ENCODE measurements at regions not wholly inside any gene's neighbourhood (a gene's known extent, or its start where the extent isn't known, plus 50 kb on each side); places are given as distances from the start of the nearest gene placed in this dataset.

DNA sequence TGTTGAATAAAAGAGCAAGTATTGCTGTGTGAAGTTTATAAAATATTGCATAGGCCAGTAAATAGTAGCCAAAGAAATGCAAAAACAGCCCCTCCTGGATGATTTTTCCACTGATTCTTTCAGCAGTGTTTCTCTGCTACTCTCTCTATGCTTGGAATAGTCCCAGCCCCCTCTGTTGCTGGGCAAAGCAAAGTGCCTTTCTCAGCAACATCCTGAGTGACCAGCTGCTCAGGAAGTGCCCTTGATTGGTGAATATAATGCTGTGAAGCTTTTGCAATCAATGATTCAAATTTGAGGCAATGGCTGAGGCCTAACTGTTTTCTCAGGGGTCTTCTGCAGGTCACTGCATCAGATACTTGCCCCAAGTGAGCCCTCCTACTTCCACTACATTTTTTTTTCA lies 656.7 kb downstream of the ZNF674 start:
- DNase-seq (ENCODE audit: low read depth in 2 of 2, low spot score in 1 of 2) = no peak

DNA sequence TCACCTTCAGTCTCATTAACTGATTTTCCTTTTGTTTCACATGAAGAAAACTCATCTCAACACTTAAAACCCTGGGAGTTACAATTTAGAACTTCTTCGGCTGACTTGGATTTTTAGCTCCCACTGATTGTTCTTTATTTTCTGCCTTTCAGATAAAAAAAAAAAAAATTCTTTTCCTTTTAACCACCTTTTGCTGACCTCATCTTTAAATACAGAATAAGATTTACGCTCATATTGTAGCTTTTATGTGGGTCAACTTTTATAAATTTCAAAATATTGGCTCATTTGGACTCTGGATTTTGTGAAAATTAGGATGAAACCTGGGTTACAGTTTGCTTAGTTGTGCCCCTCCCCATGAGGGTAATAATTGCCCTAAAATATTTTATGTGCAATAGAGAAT lies 659.3 kb downstream of the ZNF674 start:
- no peak for DNase-seq (ENCODE audit: low read depth in 2 of 2, low spot score in 1 of 2)

GRCh38 chrX:45879512-45879911 lies 665.7 kb downstream of the ZNF674 start:
- DNase-seq (ENCODE audit: low read depth in 2 of 2, low spot score in 1 of 2) = no peak

GRCh38 chrX:45876206-45876605 lies 669.0 kb downstream of the ZNF674 start:
- DNase-seq (ENCODE audit: low read depth in 2 of 2, low spot score in 1 of 2) = no peak

DNA sequence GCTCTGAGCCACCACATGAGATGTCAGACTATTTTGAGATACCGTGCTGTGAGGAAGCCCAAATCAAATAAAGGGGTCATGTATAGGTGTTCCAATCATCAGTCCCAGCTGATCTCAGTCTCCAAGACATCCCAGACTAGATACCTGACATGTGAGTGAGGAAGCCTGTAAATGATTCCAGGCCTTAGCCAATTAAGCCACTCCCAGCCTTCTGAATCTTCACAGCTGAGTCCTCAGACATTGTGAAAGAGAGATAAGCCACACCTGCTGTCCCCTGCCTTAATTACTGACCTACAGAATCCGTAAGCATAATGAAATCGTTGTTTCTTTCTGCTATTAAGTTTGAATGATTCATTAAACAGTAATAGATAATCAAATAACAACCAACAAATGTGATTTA lies 671.4 kb downstream of the ZNF674 start:
- no peak for DNase-seq (ENCODE audit: low read depth in 2 of 2, low spot score in 1 of 2)

DNA sequence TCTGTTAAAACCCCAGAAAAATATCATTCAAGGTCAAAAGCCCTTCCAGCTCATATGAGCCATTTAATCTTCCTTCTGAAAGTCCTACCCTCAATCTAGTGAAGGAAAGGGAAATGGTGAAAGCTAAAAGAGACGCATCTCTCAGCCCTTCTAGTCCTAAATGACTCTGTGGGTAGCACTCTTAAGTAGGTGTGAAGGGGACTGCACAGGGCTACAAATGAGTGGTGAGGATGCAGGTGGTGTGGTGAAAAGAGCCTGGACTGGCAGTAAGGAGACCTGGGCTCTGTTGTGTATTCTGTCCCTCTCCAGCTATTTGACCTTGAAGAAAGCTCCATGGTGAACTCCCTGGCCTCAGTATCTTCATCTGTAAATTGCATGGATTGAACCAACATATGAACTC lies 671.8 kb upstream of the DIPK2B start:
- no peak for DNase-seq (ENCODE audit: low read depth in 2 of 2, low spot score in 1 of 2)

DNA sequence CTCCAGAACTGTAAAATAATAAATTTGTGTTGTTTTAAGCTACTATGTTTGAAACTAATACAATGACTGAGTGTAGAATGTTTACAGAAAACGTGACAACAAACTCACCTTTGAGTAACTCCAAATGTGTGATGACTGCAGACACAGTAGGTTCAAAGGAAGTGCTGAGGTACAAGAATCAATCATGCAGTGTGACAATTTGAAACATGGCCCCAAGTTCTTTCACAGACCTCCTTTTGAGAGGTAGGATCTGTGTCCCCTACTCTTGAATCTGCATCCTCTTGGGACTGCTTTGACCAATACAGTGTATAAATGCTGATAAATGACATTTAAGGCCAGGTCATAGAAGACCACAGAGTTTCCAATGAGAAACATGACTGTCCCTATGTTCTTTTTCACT lies 667.7 kb upstream of the DIPK2B start:
- DNase-seq (ENCODE audit: low read depth in 2 of 2, low spot score in 1 of 2) = no peak

DNA sequence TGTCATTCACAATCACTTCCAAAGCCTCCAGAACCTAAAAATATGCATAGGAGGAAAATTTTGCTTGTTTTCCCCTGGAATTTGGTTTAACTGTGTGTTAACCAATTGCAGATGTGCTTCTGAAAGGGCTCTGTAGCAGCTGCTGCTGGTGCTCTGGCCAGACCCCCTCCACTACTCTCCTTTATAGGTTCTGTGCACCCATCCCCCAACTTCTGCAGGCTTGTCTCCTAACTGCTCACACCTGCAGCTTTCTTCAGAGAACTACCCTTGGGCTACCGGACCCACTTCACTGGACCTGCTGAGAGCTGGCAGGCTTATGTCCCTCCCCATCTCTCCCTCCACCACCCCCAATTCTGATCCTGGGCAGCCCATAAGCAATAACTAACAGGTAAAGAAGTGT lies 662.1 kb upstream of the DIPK2B start:
- DNase-seq (ENCODE audit: low read depth in 2 of 2, low spot score in 1 of 2) = no peak

- DNase-seq (ENCODE audit: low read depth in 2 of 2, low spot score in 1 of 2) = no peak
Observed at GRCh38 chrX:45860450-45860849, 659.8 kb upstream of the DIPK2B start.

DNA sequence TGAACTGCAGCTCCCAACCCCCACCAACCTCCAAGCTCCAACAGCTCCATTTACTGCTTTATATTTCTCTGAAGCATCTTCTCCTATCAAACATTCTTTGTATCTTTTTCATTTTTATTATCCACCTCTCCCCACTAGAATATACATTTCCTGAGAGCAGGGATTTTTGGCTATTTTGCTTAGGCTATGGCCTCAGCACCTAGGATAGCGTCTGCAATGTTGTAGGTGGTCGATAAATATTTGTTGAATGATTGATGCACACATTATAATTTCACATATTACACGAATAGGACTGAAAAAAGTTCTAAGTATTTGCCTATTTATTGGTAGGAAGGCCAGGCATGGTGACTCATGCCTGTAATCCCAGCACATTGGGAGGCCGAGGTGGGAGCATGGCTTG lies 658.7 kb upstream of the DIPK2B start:
- no peak for DNase-seq (ENCODE audit: low read depth in 2 of 2, low spot score in 1 of 2)

DNA sequence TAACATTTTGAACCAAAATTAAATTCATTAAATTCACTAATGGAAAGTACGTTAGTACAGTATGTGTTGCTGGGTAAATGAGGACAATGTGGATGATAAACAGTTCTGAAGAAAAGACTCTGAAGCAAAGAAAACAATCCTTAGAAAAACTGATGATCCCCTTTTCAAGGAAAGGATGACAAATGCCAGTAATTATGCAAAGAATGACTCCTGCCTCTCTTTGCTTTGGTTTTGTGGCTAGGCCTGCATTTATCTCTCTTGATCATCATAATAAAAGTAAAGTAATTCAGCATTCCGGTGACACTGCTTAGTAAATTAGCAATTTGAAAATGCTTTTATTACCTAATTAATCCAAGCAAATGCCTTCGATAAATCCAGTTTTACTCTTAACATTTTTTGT lies 652.2 kb upstream of the DIPK2B start:
- no peak for DNase-seq (ENCODE audit: low read depth in 2 of 2, low spot score in 1 of 2)

- peak in 1 of 2 donors; percentile 41 for DNase-seq (ENCODE audit: low read depth in 2 of 2, low spot score in 1 of 2)
Observed at GRCh38 chrX:45851434-45851991, 650.8 kb upstream of the DIPK2B start.

GRCh38 chrX:45850775-45851433 lies 650.2 kb upstream of the DIPK2B start:
- DNase-seq (ENCODE audit: low read depth in 2 of 2, low spot score in 1 of 2) = no peak

DNA sequence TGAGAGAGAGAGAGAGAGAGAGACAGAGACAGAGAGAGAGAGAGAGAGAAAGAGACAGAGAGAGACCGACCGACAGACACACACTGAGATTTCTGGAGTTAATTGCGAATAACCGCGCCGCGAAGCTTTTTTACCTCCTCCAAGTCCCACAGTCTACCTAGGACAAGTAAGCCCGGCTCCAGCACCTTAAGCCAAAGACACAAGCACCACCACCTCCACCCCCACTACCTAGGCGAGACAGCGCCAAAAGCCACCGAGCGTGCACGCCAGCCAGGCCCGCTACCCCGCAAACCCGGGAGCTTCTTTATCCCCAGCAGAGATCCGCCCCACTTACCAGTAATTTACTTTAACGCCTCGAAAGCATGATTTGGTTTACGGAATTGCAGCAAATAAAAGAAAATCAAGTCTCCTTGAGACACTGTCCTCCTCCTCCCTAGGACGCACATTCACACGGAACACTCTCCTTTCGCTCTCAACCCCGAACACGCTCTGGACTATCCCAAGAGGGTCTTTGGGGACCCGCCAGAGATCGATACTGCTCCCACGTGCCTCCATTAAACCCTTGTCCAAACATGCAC lies 649.6 kb upstream of the DIPK2B start:
- DNase-seq (ENCODE audit: low read depth in 2 of 2, low spot score in 1 of 2) = no peak

DNA sequence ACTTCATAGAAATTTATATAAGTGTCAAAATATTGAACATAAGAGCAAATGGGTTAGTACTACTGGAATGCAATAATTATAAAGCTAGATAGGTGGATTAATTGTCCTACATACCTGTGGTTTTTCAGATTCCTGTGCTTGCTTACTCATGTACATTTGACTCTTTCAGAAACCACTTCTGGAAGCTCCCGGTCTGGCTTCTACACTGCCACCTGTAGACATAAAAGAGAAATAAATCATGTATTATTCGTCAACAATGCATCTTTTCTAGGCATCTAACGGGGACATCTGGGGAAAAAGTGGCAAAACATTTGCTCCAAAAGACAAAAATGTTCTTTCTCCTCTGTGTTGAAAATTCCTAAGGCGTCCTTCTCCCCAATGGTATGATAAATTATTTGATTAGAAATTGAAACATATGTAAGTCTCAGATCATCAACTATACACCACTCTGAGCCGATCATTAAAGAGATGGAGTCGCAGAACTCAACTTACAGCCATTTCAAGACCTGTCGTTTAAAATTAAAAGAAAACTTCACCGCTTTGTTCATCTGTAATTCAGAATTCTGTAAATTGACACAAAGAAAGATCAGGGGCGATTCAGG lies 648.7 kb upstream of the DIPK2B start:
- no peak for DNase-seq (ENCODE audit: low read depth in 2 of 2, low spot score in 1 of 2)

GRCh38 chrX:45847961-45848360 lies 647.3 kb upstream of the DIPK2B start:
- DNase-seq (ENCODE audit: low read depth in 2 of 2, low spot score in 1 of 2) = no peak

DNA sequence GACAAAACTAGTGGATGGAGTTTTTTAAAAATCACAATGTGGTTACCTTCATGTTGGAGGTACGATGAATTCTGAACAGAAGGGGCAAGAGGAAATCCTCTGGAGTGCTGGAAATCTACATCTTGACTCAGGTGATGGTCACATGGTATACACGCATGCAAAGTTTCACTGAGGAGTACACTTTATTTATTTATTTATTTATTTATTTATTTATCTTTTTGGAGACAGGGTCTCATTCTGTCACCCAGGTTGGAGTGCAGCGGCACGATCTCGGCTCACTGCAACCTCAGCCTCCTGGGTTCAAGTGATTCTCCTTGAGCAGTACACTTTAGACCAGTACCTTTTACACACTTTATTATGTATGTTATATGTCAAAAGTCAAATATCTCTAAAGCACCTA lies 645.7 kb upstream of the DIPK2B start:
- no peak for DNase-seq (ENCODE audit: low read depth in 2 of 2, low spot score in 1 of 2)

DNA sequence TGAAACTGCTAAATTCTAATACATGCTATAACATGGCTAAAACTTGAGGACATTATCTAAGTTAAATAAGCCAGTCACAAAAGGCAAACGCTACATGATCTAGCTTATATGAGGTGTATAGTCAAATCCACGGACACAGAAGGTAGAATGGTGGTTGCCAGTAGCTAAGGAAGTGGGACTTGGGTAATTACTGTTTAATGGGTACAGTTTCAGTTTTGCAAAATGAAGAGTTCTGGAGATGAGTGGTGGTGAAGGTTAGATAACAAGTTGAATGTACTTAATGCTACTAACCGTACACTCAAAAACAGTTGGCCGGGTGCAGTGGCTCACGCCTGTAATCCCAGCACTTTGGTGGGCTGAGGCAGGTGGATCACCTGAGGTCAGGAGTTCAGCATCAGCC lies 644.5 kb upstream of the DIPK2B start:
- DNase-seq (ENCODE audit: low read depth in 2 of 2, low spot score in 1 of 2) = no peak

DNA sequence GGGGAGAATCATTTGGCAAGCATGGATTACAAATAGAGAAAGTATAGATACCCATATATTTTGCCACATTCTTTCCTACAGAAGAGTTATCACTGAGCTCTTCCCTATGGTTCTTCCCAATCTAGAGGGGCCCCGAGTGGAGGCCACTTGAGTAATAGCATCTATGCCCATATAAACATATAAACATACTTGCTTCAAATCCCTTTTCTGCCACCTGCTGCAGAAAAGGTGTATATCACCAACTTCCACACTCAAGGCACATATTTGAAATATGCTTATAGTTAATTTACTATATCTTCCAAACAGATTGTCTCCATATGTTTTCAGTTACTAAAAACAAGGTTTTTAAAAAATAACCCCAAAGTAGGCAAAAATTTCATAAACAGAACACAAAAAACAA lies 642.8 kb upstream of the DIPK2B start:
- DNase-seq (ENCODE audit: low read depth in 2 of 2, low spot score in 1 of 2) = no peak

- no peak for DNase-seq (ENCODE audit: low read depth in 2 of 2, low spot score in 1 of 2)
Observed at GRCh38 chrX:45842926-45843315, 642.2 kb upstream of the DIPK2B start.

DNA sequence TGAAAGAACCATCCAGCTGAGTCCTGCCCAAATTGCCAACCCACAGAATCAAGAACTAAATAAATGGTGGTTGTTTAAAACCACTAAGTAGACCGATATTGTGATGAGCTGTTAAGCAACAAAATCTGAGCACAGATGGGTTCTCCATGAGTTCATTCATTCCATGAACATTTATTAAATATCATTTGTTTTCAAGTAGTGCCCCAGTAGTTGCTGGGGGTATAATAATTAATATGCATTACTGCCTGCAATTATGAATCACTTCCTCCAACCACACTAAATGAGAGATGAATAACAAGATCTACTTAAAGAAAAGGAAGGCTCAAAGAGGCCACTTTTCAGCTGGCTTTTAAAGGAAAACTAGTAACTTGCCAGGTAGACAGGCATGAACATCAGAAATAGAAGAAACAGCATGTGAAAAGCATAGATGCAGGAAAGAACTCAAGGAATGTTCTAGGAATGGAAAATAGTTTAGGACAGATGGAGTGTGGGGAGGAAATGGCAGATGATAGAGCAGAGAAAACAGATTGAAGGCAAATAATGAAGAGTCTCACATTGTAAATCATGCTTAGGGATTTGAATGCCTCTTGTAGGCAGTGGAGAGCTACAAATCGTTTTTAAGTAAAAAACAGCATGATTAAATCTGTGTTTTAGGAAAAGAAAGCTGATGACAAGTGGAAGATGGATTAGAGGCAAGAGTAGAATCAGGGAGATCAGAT lies 641.7 kb upstream of the DIPK2B start:
- DNase-seq (ENCODE audit: low read depth in 2 of 2, low spot score in 1 of 2) = no peak

DNA sequence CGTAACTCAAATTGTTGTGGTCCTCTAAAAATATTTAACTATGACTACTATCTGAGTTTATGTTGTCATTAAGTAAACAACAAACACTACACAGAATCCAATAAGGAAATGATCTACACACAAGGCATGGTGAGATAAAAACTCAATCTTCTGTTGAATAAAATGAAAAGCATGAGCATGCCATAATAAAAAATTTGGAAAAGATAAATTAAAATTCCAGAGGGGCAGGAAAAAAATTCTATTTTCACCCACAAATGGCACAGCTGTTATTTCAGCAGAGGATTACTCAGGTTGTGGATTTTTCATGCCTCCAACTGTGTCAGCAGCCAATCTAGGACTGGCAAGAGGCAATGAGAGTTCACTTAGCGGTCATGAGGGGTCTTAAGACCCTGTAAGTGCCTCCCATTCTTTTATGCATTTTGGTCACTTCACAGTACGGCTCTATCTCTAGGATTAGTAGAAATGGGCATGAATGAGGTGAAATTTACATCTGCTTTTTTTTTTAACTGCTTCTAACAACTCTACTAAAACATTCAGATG lies 639.8 kb upstream of the DIPK2B start:
- DNase-seq (ENCODE audit: low read depth in 2 of 2, low spot score in 1 of 2) = no peak
